Neural cell (in vitro differentiated cells): ENCODE measurements at regions not wholly inside any gene's neighbourhood (a gene's known extent, or its start where the extent isn't known, plus 50 kb on each side); places are given as distances from the start of the nearest gene placed in this dataset.
"Not testable (repeated sequence)": the region's sequence is repeated elsewhere in the genome, so short reads cannot be mapped to it uniquely, and the experiment has no call there.

Experiments used
- H2AFZ ChIP-seq: fragments of 200-600, 300-800 bp; sonication (generic), shearing (Covaris generic); 2 replicates; pipeline ENCODE4 v1.6.0; 2014; ENCODE audit warnings: low read depth, mild to moderate bottlenecking, antibody characterized with exemption, low read length, moderate library complexity
- H3F3A ChIP-seq: fragments of 200-600 bp; shearing (Covaris generic); 2 replicates; pipeline ENCODE4 v1.6.1; 2016; ENCODE audit warnings: mild to moderate bottlenecking, moderate library complexity, mixed read lengths, antibody characterized with exemption, low read length; ENCODE audit not compliant: insufficient read depth, poor library complexity, severe bottlenecking
- H3K27ac ChIP-seq: fragments of 200-600, 300-800 bp; sonication (generic), shearing (Covaris generic); 2 replicates; pipeline ENCODE4 v1.5.1; 2014; ENCODE audit warnings: mild to moderate bottlenecking, low read length, moderate library complexity
- H3K27me3 ChIP-seq: fragments of 300-800, 200-600 bp; sonication (generic), shearing (Covaris generic); 2 replicates; pipeline ENCODE4 v1.6.0; 2014; ENCODE audit warnings: mild to moderate bottlenecking, low read depth, low read length, moderate library complexity; ENCODE audit not compliant: insufficient read depth
- H3K36me3 ChIP-seq: fragments of 300-800, 200-600 bp; sonication (generic), shearing (Covaris generic); 2 replicates; pipeline ENCODE4 v1.5.1; 2014; ENCODE audit warnings: mild to moderate bottlenecking, antibody characterized with exemption, low read length, moderate library complexity; ENCODE audit not compliant: insufficient read depth
- H3K4me2 ChIP-seq: fragments of 300-800, 200-600 bp; sonication (generic), shearing (Covaris generic); 2 replicates; pipeline ENCODE4 v1.6.0; 2014; ENCODE audit warnings: mild to moderate bottlenecking, low read length
- H3K4me3 ChIP-seq: fragments of 300-800, 200-600 bp; sonication (generic), shearing (Covaris generic); 2 replicates; pipeline ENCODE4 v1.5.1; 2014; ENCODE audit warnings: mild to moderate bottlenecking, low read length, moderate library complexity
- H3K79me2 ChIP-seq: fragments of 200-600 bp; shearing (Covaris generic); replicated peaks from 2 replicates; pipeline ENCODE4 v1.6.0; 2014; ENCODE audit warnings: mild to moderate bottlenecking, low read length, moderate library complexity; ENCODE audit not compliant: insufficient read depth
- H3K9ac ChIP-seq: fragments of 300-800, 200-600 bp; sonication (generic), shearing (Covaris generic); 2 replicates; pipeline ENCODE4 v1.6.1; 2016; ENCODE audit warnings: mild to moderate bottlenecking, low read length, mixed read lengths
- H3K9me2 ChIP-seq: fragments of 200-600 bp; shearing (Covaris generic); 2 replicates; pipeline ENCODE4 v1.6.1; 2016; ENCODE audit warnings: mild to moderate bottlenecking, low read length, mixed read lengths; ENCODE audit not compliant: insufficient read depth
- H3K9me3 ChIP-seq: fragments of 200-600, 300-800 bp; sonication (generic), shearing (Covaris generic); 2 replicates; pipeline ENCODE4 v1.6.1; 2016; ENCODE audit warnings: mild to moderate bottlenecking, mixed run types, low read length, moderate library complexity, mixed read lengths
- H4K20me1 ChIP-seq: fragments of 200-600 bp; shearing (Covaris generic); 2 replicates; pipeline ENCODE4 v1.6.1; 2016; ENCODE audit warnings: mild to moderate bottlenecking, mixed run types; ENCODE audit not compliant: insufficient read depth
- EP300 ChIP-seq: fragments of 450-650 bp; conservative IDR thresholded peaks from 2 replicates; pipeline ENCODE4 v1.6.1; 2014; ENCODE audit warnings: antibody characterized with exemption, mild to moderate bottlenecking, moderate library complexity; ENCODE audit not compliant: poor library complexity, severe bottlenecking
- EZH2 ChIP-seq: fragments of 200-600, 300-800 bp; shearing (Covaris generic), sonication (generic); IDR thresholded peaks from 2 replicates; pipeline ENCODE4 v1.6.1; 2014; ENCODE audit warnings: antibody characterized with exemption, low read length, borderline replicate concordance, mild to moderate bottlenecking; ENCODE audit not compliant: insufficient read depth, poor library complexity, severe bottlenecking
- POLR2AphosphoS5 ChIP-seq: IDR thresholded peaks from 2 replicates; pipeline ENCODE4 v1.6.1; 2012
- RAD21 ChIP-seq: fragments of 450-650 bp; conservative IDR thresholded peaks from 2 replicates; pipeline ENCODE4 v1.6.1; 2014; ENCODE audit warnings: antibody characterized with exemption, mild to moderate bottlenecking, moderate library complexity
- REST ChIP-seq: IDR thresholded peaks from 2 replicates; pipeline ENCODE4 v1.6.1; 2012; ENCODE audit warnings: borderline replicate concordance
- SMC3 ChIP-seq: fragments of 450-650 bp; conservative IDR thresholded peaks from 2 replicates; pipeline ENCODE4 v1.6.1; 2014; ENCODE audit warnings: antibody characterized with exemption, mild to moderate bottlenecking, moderate library complexity; ENCODE audit not compliant: poor library complexity
- TAF1 ChIP-seq: IDR thresholded peaks from 2 replicates; pipeline ENCODE4 v1.6.1; 2012; ENCODE audit warnings: low read depth

- no peak overlapping the region for H3K4me3 ChIP-seq
- H3K27me3 ChIP-seq, result no peaks in the 10 kb centered on the region
- no peaks in the 10 kb centered on the region for H3K9me3 ChIP-seq
- no peaks in the 10 kb centered on the region for H3F3A ChIP-seq
- H3K9ac ChIP-seq, result no peak overlapping the region
- H2AFZ ChIP-seq, result no peak overlapping the region
- H3K79me2 ChIP-seq, result no peaks in the 10 kb centered on the region
- H3K27ac ChIP-seq, result no peak overlapping the region
- no peaks in the 10 kb centered on the region for H4K20me1 ChIP-seq
- H3K4me2 ChIP-seq, result no peak overlapping the region
- no peak for TF ChIP-seq POLR2AphosphoS5
- H3K36me3 ChIP-seq, result no peaks in the 10 kb centered on the region
- no peaks in the 10 kb centered on the region for H3K9me2 ChIP-seq
Observed at GRCh38 chr2:144905956-144906355, 386.0 kb upstream of the ZEB2 start.

GRCh38 chr2:144904612-144905011 is 384.7 kb upstream of the ZEB2 start:
- H3K9me3 ChIP-seq, result no peaks in the 10 kb centered on the region

GRCh38 chr2:144903045-144903444 is 383.1 kb upstream of the ZEB2 start:
- H3K4me2 ChIP-seq, H3K9ac ChIP-seq: not testable (repeated sequence)

More at GRCh38 chr2:144904612-144905011, 384.7 kb upstream of the ZEB2 start:
- TF ChIP-seq EZH2 (no peak), EP300 (peak; percentile 96), RAD21 (peak; percentile 46), TAF1 (no peak), SMC3 (peak; percentile 44), POLR2AphosphoS5 (peak; percentile 95), REST (peak; percentile 85)
- no peaks in the 10 kb centered on the region for H3K79me2 ChIP-seq
- no peaks in the 10 kb centered on the region for H3K36me3 ChIP-seq
- H3K9me2 ChIP-seq, result no peaks in the 10 kb centered on the region
- H3F3A ChIP-seq, result no peaks in the 10 kb centered on the region
- no peaks in the 10 kb centered on the region for H4K20me1 ChIP-seq
- H3K9ac ChIP-seq, result no peak overlapping the region
- no peak overlapping the region for H3K27ac ChIP-seq
- H3K27me3 ChIP-seq, result no peaks in the 10 kb centered on the region
- no peak overlapping the region for H3K4me2 ChIP-seq
- no peak overlapping the region for H2AFZ ChIP-seq
- H3K4me3 ChIP-seq, result no peak overlapping the region

GRCh38 chr2:144901386-144901785 is 381.5 kb upstream of the ZEB2 start:
- not testable (repeated sequence) for H3K27me3 ChIP-seq, H3K79me2 ChIP-seq, H3K27ac ChIP-seq, H4K20me1 ChIP-seq, H3K36me3 ChIP-seq, H3F3A ChIP-seq, H3K9me2 ChIP-seq, H3K9me3 ChIP-seq, H3K4me2 ChIP-seq, H3K9ac ChIP-seq, H3K4me3 ChIP-seq, H2AFZ ChIP-seq

More at GRCh38 chr2:144903045-144903444, 383.1 kb upstream of the ZEB2 start:
- H2AFZ ChIP-seq, H4K20me1 ChIP-seq, H3K9me2 ChIP-seq, H3K36me3 ChIP-seq, H3F3A ChIP-seq, H3K79me2 ChIP-seq, H3K9me3 ChIP-seq, H3K27ac ChIP-seq, H3K27me3 ChIP-seq, H3K4me3 ChIP-seq: not testable (repeated sequence)
